ENCODE measurements at regions not wholly inside any gene's neighbourhood (a gene's known extent, or its start where the extent isn't known, plus 50 kb on each side); places are given as distances from the start of the nearest gene placed in this dataset.

GRCh38 chr2:12795851-12796250, 79.1 kb downstream of the TRIB2 start:
- no peak for DNase-seq (ENCODE audit: low read depth)

- DNase-seq (ENCODE audit: low read depth) = no peak
These were observed 79.9 kb downstream of the TRIB2 start for GRCh38 chr2:12796657-12797056.

DNA sequence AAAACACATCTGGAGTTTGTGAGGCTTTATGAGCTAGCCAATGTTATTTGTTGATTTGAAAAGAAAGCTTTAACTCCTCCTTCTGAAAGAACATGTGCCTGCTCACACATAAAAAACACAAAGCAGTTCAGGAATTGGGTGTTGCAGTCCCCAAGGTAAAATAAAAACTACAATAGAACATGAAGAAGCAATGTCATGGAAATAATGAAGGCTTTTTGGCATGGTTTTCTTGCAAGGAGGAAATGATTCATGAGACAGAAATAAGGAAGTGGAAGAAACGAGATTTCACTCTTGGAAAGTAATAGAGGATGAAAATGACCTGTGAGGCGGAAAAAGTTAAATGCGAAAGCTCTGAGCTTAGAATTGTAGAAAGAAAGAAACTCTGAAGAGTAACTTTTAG, 81.1 kb downstream of the TRIB2 start:
- no peak for DNase-seq (ENCODE audit: low read depth)

DNA sequence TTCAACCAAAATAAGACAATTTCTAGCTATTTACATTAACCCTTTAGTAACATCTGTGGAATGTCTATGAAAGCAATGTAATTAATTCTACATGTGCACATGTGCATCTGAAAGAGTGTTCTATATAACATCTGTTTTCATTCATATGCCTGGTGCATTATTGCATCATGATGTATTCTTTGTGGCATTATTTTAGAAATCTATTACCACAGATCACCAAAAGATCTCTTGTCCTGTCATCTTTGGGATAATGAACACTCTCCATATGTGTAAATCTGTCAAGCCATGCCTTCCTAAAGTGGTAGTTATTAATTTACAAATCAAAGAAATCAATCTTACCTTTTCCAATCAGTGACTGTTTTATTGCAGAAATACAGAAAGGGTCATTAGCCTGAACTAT, 86.9 kb downstream of the TRIB2 start:
- no peak for DNase-seq (ENCODE audit: low read depth)

- DNase-seq (ENCODE audit: low read depth) = no peak
These were observed 87.5 kb downstream of the TRIB2 start for GRCh38 chr2:12804091-12804856.

GRCh38 chr2:12805033-12805432, 88.3 kb downstream of the TRIB2 start:
- no peak for DNase-seq (ENCODE audit: low read depth)

DNA sequence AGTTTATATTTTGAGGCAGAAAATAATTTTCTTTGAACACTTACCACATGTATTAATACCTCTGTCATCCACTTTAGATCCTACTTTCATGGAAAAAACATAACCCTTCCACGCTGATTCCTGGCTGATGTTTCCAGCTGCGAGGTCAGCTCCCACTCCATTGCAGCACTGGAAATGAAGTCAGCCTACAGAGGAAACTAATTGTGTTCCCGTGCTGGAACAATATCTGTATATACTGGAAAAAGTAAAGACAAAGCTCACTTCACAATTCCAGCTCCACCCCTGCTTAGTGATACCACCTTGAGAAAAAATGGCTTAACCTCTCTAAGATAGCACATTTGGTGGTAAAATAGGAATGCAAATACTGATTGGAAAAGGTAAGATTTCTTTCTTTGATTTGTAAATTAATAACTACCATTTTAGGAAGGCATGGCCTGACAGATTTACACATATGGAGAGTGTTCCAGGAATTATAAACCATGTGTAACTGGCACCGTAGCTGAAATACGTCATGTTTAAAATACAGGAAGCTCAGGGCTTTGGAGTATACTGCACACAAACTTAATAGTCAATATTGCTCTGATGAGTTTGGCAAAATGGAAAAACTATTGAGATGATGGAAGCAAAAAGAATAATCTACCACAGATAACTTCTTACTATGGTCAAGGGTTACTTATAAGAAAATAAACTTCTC, 90.0 kb downstream of the TRIB2 start:
- DNase-seq (ENCODE audit: low read depth) = no peak

DNA sequence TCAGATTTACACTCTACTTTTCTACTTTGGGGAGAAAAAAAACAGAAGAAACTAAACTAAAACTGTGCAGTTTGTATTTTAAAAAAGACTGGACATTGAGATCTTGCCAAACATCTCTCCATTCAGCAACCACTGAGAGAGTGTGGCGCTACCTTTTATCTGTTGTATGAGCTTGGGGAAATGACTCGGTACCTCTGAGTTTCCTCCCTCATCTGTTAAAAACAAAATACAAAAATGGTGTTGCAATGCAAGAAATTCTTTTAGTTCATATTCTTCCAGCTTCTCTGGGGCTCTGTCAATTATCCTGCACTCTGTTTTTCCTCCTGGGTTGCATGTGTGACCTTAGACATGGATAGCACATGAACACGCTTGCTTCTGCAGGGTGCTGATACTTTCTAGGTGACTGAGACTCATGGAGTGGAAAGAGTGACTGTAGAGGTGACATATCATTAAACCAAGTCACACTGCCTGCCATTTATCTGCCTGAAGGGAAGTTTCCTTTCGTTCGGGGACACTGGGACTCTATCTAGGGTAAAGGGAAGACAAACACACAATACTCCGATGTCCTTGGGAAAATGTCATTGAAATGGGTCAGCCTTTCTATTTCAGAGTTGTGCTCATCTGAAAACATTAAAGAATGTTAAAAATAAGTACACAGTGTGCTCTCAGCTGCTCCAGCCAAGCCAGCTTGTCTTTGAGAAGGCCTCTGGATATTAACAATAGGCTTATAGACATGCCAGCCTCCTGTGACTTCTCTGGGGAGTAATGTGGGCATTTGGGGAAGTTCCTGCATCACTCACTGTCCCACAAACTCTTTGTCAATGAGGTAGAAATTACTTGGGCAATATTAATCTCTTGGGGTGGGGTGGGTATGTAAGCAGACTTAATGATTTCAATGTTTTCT, 91.4 kb downstream of the TRIB2 start:
- no peak for DNase-seq (ENCODE audit: low read depth)

GRCh38 chr2:12809526-12809925, 92.8 kb downstream of the TRIB2 start:
- no peak for DNase-seq (ENCODE audit: low read depth)

DNA sequence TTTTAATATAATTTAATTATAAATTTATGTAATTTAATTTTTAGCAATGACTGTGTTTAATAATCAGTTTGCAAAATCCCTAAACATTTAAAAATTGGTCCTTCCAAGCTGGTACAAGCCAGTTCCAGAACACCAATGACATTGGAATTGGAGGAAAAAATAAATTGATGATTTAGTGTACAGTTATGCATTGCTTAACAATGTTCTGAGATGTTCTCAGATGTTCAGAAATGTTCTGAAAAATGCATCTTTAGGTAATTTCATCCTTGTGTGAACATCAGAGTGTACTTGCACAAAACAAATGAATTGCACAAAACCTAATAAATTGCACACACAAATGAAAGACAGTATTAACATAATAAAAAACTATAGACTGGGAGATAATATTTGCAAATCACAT, 95.2 kb downstream of the TRIB2 start:
- no peak for DNase-seq (ENCODE audit: low read depth)

GRCh38 chr2:12813166-12813565, 96.4 kb downstream of the TRIB2 start:
- no peak for DNase-seq (ENCODE audit: low read depth)

- no peak for DNase-seq (ENCODE audit: low read depth)
These were observed 99.9 kb downstream of the TRIB2 start for GRCh38 chr2:12816379-12817306.

- DNase-seq (ENCODE audit: low read depth) = no peak
These were observed 101.1 kb downstream of the TRIB2 start for GRCh38 chr2:12817870-12818269.

GRCh38 chr2:12818416-12819102, 101.8 kb downstream of the TRIB2 start:
- DNase-seq (ENCODE audit: low read depth) = no peak

DNA sequence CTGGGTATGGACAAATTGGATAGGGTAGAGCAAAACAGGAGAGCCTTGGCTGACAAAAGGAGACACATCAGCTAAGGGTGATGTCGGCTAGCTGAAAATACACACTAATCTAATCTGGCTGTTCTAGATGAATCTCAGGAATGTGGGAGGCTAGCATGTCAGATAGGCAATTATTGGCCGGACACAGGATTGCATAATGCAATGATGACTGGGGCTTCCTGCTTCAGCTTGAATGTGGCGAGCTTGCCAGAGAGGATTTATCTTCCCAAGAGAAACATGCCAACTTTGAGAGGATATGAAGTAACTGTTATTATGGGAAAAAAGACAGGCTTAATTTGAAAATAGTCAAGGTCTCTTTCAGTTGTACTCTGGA, 102.4 kb downstream of the TRIB2 start:
- no peak for DNase-seq (ENCODE audit: low read depth)

- no peak for DNase-seq (ENCODE audit: low read depth)
These were observed 103.0 kb downstream of the TRIB2 start for GRCh38 chr2:12819721-12820120.

DNA sequence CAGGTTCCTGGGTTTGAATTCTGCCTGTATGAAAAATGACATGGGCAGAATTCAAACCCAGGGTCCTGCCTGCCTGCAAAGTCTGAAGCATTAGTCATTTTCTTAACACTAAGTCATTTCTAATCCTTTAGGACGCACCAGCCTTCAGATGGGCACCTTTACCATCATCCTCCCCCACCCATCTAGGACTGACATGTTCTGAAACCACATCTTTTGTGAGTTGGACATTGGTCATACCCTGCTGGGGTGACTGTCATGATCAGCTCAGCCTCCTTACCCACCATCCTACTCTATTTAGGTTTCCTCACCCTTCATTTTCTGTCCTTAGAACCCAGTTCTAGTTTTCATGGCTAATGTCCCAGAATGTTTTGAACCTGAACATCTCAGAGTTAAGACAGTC, 104.9 kb downstream of the TRIB2 start:
- no peak for DNase-seq (ENCODE audit: low read depth)

GRCh38 chr2:12824351-12824777, 107.6 kb downstream of the TRIB2 start:
- no peak for DNase-seq (ENCODE audit: low read depth)

GRCh38 chr2:12824778-12825379, 108.1 kb downstream of the TRIB2 start:
- no peak for DNase-seq (ENCODE audit: low read depth)

GRCh38 chr2:12826781-12827180, 110.0 kb downstream of the TRIB2 start:
- no peak for DNase-seq (ENCODE audit: low read depth)

DNA sequence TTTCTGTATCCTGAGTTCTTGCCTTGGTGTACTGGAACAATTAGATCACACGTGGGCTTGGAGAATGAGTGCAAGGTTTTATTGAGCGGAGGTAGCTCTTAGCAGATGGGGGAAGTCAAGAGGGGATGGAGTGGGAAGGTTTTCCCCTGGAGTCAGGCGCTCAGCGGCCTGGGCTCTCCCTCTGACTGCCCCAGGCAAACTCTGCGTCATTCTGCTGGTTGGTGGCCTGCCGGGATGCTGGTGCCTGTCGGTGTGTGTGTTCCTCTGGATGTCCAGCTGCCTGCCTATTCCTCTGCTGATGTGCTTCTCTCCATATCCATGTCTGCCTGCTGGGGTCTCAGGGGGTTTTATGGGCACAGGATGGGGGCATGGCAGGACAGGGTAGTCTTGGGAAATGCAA, 111.0 kb downstream of the TRIB2 start:
- no peak for DNase-seq (ENCODE audit: low read depth)
